ENCODE measurements at regions not wholly inside any gene's neighbourhood (a gene's known extent, or its start where the extent isn't known, plus 50 kb on each side); places are given as distances from the start of the nearest gene placed in this dataset.

DNA sequence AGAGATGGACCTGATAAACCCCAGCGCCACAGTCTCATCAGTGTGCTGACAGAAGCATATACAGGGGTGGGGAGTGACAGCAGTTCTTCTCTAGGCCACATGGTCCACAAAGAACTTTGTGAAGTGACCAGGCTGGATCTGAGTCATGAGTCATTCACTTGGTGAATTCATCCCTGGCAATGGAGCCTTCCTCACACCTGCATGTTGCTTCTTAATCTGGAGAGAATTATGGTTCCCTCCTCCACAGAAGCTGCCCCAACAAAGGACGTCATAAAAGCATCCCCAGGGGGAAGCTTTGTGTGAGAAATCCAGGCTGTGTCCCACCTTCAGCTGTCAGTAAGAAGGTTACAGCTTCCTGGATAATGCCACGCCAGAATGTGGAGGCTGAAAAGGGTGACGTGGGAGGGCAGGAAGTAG, 215.6 kb upstream of the MAF start:
- no peak overlapping the region for H3K27ac Mint-ChIP-seq
- H3K36me3 Mint-ChIP-seq = no peaks in the 10 kb centered on the region
- no peak overlapping the region for H3K4me3 Mint-ChIP-seq
- no peaks in the 10 kb centered on the region for H3K9me3 Mint-ChIP-seq
- no peak for ATAC-seq (ENCODE audit: low read depth)
- DNase-seq (ENCODE audit: low spot score in 2 of 2) = no peak
- H3K4me1 Mint-ChIP-seq = no peaks in the 10 kb centered on the region
- no peaks in the 10 kb centered on the region for H3K27me3 Mint-ChIP-seq

GRCh38 chr16:79815049-79815448, 214.5 kb upstream of the MAF start:
- Mint-ChIP-seq H3K4me3 (no peak overlapping the region), H3K4me1 (no peaks in the 10 kb centered on the region), H3K36me3 (no peaks in the 10 kb centered on the region), H3K27ac (no peak overlapping the region), H3K27me3 (no peaks in the 10 kb centered on the region), H3K9me3 (no peaks in the 10 kb centered on the region)
- DNase-seq (ENCODE audit: low spot score in 2 of 2) = no peak
- ATAC-seq (ENCODE audit: low read depth) = no peak

- no peaks in the 10 kb centered on the region for H3K4me1 Mint-ChIP-seq
- H3K27ac Mint-ChIP-seq = no peak overlapping the region
- H3K9me3 Mint-ChIP-seq = no peaks in the 10 kb centered on the region
- H3K36me3 Mint-ChIP-seq = no peaks in the 10 kb centered on the region
- DNase-seq (ENCODE audit: low spot score in 2 of 2) (no peak), ATAC-seq (ENCODE audit: low read depth) (no peak)
- no peak overlapping the region for H3K4me3 Mint-ChIP-seq
- H3K27me3 Mint-ChIP-seq = no peaks in the 10 kb centered on the region
Measured at GRCh38 chr16:79814124-79814523, 213.6 kb upstream of the MAF start.

GRCh38 chr16:79811541-79811940, 211.0 kb upstream of the MAF start:
- ATAC-seq (ENCODE audit: low read depth) (no peak), DNase-seq (ENCODE audit: low spot score in 2 of 2) (no peak)
- no peaks in the 10 kb centered on the region for H3K27me3 Mint-ChIP-seq
- H3K9me3 Mint-ChIP-seq = no peaks in the 10 kb centered on the region
- H3K36me3 Mint-ChIP-seq = no peaks in the 10 kb centered on the region
- no peak overlapping the region for H3K27ac Mint-ChIP-seq
- H3K4me1 Mint-ChIP-seq = no peaks in the 10 kb centered on the region
- H3K4me3 Mint-ChIP-seq = no peak overlapping the region

DNA sequence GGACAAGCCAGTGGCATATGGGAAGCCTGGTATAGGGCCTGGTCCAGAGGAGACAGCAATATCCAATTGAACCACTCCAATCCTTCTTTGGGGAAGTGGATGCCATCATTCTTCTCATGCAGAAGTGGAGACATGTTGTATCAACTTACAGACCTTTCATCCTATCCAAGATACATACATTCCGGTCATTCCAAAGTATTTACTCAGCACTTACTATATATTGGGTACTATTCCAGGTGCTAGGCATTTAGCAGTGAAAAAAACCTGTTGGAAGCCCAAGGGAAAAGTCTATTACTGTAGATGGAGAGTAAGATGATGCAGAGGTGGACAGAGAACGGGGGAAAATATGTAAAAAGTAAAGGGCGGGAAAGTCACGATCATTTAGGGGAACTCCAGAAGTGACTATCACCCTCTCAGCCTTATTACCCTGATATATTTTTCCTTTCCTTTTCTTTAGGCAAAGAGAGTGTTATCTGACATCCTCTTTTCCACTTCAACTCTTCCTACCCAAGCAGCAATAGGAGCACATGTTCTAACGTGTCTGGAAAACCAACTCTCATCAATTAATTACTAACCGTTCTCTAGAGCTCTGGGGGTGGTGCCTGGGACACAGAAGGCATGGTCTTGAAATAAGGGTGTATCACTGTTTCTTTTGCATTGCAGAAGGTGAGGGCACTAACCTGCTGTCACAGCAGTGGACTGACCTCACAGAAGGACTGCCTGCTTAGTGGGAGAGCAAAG, 210.1 kb upstream of the MAF start:
- H3K27me3 Mint-ChIP-seq = peaks cover 1% of the 10 kb centered on the region
- H3K4me1 Mint-ChIP-seq = no peaks in the 10 kb centered on the region
- no peak overlapping the region for H3K4me3 Mint-ChIP-seq

GRCh38 chr16:79809376-79809775, 208.8 kb upstream of the MAF start:
- Mint-ChIP-seq H3K9me3 (no peaks in the 10 kb centered on the region), H3K4me3 (no peak overlapping the region), H3K36me3 (no peaks in the 10 kb centered on the region), H3K27me3 (peaks cover 1% of the 10 kb centered on the region), H3K27ac (no peak overlapping the region), H3K4me1 (no peaks in the 10 kb centered on the region)
- no peak for DNase-seq (ENCODE audit: low spot score in 2 of 2)
- ATAC-seq (ENCODE audit: low read depth) = no peak

More for the DNA sequence above, 210.1 kb upstream of the MAF start:
- Mint-ChIP-seq H3K36me3 (no peaks in the 10 kb centered on the region), H3K27ac (no peak overlapping the region), H3K9me3 (no peaks in the 10 kb centered on the region)
- DNase-seq (ENCODE audit: low spot score in 2 of 2) (no peak), ATAC-seq (ENCODE audit: low read depth) (no peak)

GRCh38 chr16:79808731-79809130, 208.2 kb upstream of the MAF start:
- no peak overlapping the region for H3K4me3 Mint-ChIP-seq
- peaks cover 1% of the 10 kb centered on the region for H3K27me3 Mint-ChIP-seq
- no peak overlapping the region for H3K27ac Mint-ChIP-seq
- ATAC-seq (ENCODE audit: low read depth) = no peak
- H3K4me1 Mint-ChIP-seq = no peaks in the 10 kb centered on the region
- no peak for DNase-seq (ENCODE audit: low spot score in 2 of 2)
- H3K36me3 Mint-ChIP-seq = no peaks in the 10 kb centered on the region
- H3K9me3 Mint-ChIP-seq = no peaks in the 10 kb centered on the region

DNA sequence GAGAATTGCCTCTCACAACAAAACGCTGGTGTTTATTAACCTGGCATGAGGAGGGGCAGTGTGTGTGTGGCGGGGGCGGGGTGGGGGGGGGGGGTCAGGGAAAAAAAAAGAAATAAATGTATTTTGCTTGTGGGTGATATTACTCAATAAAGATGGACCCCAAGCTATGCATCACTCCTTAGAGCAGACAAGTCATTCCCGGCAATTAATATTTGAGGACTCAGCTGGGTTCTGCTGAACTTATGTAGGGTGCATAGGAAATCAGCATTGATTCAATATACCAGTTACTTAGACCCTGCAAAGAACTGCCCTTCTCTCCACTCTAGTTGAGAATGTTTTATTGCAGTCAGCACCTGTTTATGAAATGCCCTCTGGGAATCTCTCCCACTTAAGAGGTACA, 206.2 kb upstream of the MAF start:
- ATAC-seq (ENCODE audit: low read depth) (no peak), DNase-seq (ENCODE audit: low spot score in 2 of 2) (no peak)
- H3K9me3 Mint-ChIP-seq = no peaks in the 10 kb centered on the region
- H3K27me3 Mint-ChIP-seq = peaks cover 1% of the 10 kb centered on the region
- H3K4me1 Mint-ChIP-seq = no peaks in the 10 kb centered on the region
- no peak overlapping the region for H3K27ac Mint-ChIP-seq
- no peak overlapping the region for H3K4me3 Mint-ChIP-seq
- H3K36me3 Mint-ChIP-seq = no peaks in the 10 kb centered on the region

DNA sequence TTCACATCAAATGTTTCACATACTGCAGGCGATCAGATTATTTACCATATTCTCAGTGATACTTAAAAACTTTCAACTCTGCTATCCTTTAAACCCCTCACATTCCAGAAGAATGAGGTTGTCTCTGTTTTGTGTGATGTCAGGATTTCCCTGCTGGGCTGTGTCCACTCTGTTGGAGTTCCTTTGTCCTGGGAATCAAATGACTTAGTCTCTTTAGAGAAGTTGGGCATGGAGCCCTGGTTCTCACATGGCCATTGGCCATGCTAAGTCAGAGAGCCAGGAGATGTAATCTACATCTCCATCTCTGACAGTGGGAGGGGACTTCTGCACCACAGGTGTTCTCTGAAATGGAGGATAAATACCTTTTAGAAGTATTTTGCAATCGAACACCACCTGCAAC, 205.1 kb upstream of the MAF start:
- Mint-ChIP-seq H3K4me1 (no peaks in the 10 kb centered on the region), H3K4me3 (no peak overlapping the region), H3K36me3 (no peaks in the 10 kb centered on the region), H3K27me3 (peaks cover 1% of the 10 kb centered on the region), H3K9me3 (no peaks in the 10 kb centered on the region), H3K27ac (no peak overlapping the region)
- DNase-seq (ENCODE audit: low spot score in 2 of 2) = no peak
- no peak for ATAC-seq (ENCODE audit: low read depth)

GRCh38 chr16:79801646-79802045, 201.1 kb upstream of the MAF start:
- Mint-ChIP-seq H3K9me3 (no peaks in the 10 kb centered on the region), H3K4me3 (no peak overlapping the region), H3K27me3 (peaks cover 1% of the 10 kb centered on the region), H3K27ac (no peak overlapping the region), H3K4me1 (no peaks in the 10 kb centered on the region), H3K36me3 (no peaks in the 10 kb centered on the region)
- DNase-seq (ENCODE audit: low spot score in 2 of 2) (no peak), ATAC-seq (ENCODE audit: low read depth) (no peak)

- no peak for DNase-seq (ENCODE audit: low spot score in 2 of 2)
- no peaks in the 10 kb centered on the region for H3K4me1 Mint-ChIP-seq
- H3K27me3 Mint-ChIP-seq = no peaks in the 10 kb centered on the region
Measured at GRCh38 chr16:79800016-79800608, 199.6 kb upstream of the MAF start.

DNA sequence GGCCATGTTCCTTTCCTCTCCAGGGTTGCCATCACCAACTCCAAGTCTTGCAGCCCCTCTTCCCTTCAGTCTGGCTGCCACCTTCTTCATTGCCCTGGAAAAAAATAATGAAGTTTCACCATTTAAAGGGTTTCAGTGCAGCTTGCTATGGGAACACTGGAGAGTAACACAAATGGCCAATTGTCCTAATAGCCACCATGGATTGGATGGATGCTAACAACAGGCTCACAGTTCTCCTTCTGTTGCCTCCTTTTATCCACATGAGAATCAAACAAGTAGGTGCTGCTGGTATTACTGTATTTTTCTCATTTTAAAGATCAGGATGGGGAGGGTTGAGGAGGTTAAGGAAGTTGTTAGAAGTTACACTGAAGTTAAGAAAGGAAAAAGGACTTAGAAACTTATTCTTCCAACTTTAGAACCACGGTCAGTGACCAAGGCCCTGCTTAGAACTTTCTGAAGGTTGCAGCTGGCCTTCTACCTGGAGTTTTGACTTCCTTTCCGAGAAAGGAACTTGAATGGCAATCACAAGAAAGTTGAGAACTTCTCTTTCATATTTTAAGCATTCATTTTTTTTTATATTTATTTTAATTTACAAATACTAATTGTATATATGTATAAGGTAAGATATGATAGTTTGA, 198.0 kb upstream of the MAF start:
- no peaks in the 10 kb centered on the region for H3K36me3 Mint-ChIP-seq
- H3K9me3 Mint-ChIP-seq = peaks cover 1% of the 10 kb centered on the region
- no peak overlapping the region for H3K27ac Mint-ChIP-seq

More at GRCh38 chr16:79800016-79800608, 199.6 kb upstream of the MAF start:
- H3K4me3 Mint-ChIP-seq = no peak overlapping the region
- H3K9me3 Mint-ChIP-seq = peaks cover 1% of the 10 kb centered on the region
- ATAC-seq (ENCODE audit: low read depth) = no peak
- H3K27ac Mint-ChIP-seq = no peak overlapping the region
- no peaks in the 10 kb centered on the region for H3K36me3 Mint-ChIP-seq

DNA sequence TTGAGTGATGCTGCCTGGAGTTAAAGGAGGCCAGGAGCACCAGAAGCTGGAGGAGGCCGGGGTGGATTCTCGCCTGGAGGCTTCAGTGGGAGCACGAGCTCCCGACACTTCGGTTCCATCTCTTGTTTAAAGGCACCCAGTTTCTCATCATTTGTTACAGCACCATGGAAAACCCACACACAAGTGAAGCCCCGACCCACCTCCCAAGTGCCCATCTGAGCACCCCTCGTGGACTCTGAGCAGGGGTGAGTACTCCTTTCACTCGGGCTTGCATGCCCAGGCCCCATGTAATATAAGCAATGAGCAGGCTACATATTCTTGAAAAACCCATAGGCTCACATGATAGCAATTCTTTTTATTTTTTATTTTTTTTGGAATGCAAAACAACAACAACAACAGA, 196.9 kb upstream of the MAF start:
- Mint-ChIP-seq H3K27ac (no peak overlapping the region), H3K9me3 (peaks cover 1% of the 10 kb centered on the region), H3K36me3 (no peaks in the 10 kb centered on the region), H3K4me3 (no peak overlapping the region), H3K27me3 (no peaks in the 10 kb centered on the region), H3K4me1 (no peaks in the 10 kb centered on the region)
- no peak for ATAC-seq (ENCODE audit: low read depth)
- no peak for DNase-seq (ENCODE audit: low spot score in 2 of 2)

More for the DNA sequence above, 198.0 kb upstream of the MAF start:
- Mint-ChIP-seq H3K4me3 (no peak overlapping the region), H3K27me3 (no peaks in the 10 kb centered on the region), H3K4me1 (no peaks in the 10 kb centered on the region)
- DNase-seq (ENCODE audit: low spot score in 2 of 2) = no peak
- ATAC-seq (ENCODE audit: low read depth) = no peak

GRCh38 chr16:79795556-79795955, 195.0 kb upstream of the MAF start:
- Mint-ChIP-seq H3K4me1 (no peaks in the 10 kb centered on the region), H3K27ac (no peak overlapping the region), H3K9me3 (peaks cover 1% of the 10 kb centered on the region), H3K36me3 (no peaks in the 10 kb centered on the region), H3K4me3 (no peak overlapping the region), H3K27me3 (no peaks in the 10 kb centered on the region)
- ATAC-seq (ENCODE audit: low read depth) (no peak), DNase-seq (ENCODE audit: low spot score in 2 of 2) (no peak)

Measured in memory B cell (primary cell).